GM06990 (cell line): ENCODE measurements at regions not wholly inside any gene's neighbourhood (a gene's known extent, or its start where the extent isn't known, plus 50 kb on each side); places are given as distances from the start of the nearest gene placed in this dataset.

Source experiments
- DNase-seq: peaks from one replicate; pipeline ENCODE4 v3.0.0-alpha.2; 2011; ENCODE audit not compliant: insufficient read length; ENCODE audit errors: extremely low read depth
- H3K27me3 ChIP-seq: replicated peaks from 2 replicates; pipeline ENCODE4 v1.6.0; 2011; ENCODE audit warnings: low read length; ENCODE audit not compliant: control insufficient read depth, insufficient read depth
- H3K36me3 ChIP-seq: 2 replicates; pipeline ENCODE4 v1.5.1; 2011; ENCODE audit warnings: low read length; ENCODE audit not compliant: control insufficient read depth, insufficient read depth
- H3K4me3 ChIP-seq: replicated peaks from 2 replicates; pipeline ENCODE4 v1.5.1; 2011; ENCODE audit warnings: low read depth, mild to moderate bottlenecking, control low read depth, low read length
- CTCF ChIP-seq: IDR thresholded peaks from 2 replicates; pipeline ENCODE4 v1.5.1; 2011; ENCODE audit warnings: low read length, control low read depth, mild to moderate bottlenecking, inconsistent platforms; ENCODE audit not compliant: insufficient read depth, poor library complexity, severe bottlenecking

DNA sequence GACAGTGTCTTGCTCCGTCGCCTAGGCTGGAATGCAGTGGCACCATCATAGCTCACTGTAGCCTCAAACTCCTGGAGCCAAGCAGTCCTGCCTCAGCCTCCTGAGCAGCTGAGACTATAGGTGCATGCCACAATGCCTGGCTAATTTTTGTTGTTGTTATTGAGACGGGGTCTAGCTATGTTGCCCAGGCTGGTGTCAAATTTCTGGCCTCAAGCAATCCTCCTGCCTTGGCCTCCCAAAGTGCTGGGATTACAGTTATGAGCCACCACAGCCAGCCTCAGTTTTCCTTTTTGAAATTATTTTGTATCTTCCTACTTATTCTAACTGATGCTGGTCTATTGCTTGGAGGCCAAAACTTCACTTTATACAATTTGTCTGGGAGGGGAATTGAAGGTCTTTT is 436.1 kb downstream of the UTRN start:
- TF ChIP-seq CTCF: no peak
- DNase-seq: no peak
- Histone ChIP-seq H3K36me3 (no peaks in the 10 kb centered on the region), H3K4me3 (no peak overlapping the region), H3K27me3 (no peaks in the 10 kb centered on the region)

- H3K27me3 ChIP-seq: no peaks in the 10 kb centered on the region
- H3K36me3 ChIP-seq: no peaks in the 10 kb centered on the region
- H3K4me3 ChIP-seq: no peak overlapping the region
- DNase-seq: no peak
- TF ChIP-seq CTCF: no peak
Measured at GRCh38 chr6:144722154-144722737, 437.1 kb downstream of the UTRN start.

DNA sequence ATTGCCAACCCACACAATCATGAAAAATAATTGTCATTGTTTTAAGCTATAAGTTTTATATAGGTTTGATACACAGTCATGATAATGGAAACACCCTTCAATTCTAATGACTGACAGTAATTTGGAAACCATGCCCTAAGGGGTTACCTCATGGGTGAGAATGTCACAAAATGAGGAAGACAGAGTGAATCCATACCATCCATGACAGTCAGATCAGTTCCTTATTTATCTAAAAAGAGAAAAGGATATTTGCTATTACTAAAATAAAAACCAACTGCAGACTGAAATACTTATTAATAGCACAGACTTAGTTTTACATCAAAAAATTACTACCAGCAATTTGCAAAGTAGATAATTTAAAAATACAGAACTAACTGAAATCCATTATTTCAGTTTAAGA is 437.8 kb downstream of the UTRN start:
- DNase-seq: no peak
- Histone ChIP-seq H3K4me3 (no peak overlapping the region), H3K36me3 (no peaks in the 10 kb centered on the region), H3K27me3 (no peaks in the 10 kb centered on the region)
- TF ChIP-seq CTCF: no peak

DNA sequence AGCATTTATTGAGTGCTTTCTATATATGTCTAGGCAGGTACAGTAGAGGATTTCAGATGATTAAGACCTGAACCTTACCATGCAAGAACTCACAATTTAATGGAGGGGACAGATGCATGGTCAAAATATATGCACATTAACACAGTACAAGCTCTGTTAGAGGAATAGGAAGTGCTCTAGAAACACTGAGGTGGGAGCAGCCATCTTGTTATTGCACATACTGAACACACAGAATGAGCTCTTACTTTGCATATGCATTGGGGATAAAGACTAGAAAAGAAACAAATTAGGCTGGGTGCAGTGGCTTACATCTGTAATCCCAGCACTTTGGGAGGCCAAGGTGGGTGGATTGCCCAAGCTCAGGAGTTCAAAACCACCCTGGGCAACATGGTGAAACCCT is 438.3 kb downstream of the UTRN start:
- TF ChIP-seq CTCF: no peak
- no peaks in the 10 kb centered on the region for H3K36me3 ChIP-seq
- DNase-seq: no peak

DNA sequence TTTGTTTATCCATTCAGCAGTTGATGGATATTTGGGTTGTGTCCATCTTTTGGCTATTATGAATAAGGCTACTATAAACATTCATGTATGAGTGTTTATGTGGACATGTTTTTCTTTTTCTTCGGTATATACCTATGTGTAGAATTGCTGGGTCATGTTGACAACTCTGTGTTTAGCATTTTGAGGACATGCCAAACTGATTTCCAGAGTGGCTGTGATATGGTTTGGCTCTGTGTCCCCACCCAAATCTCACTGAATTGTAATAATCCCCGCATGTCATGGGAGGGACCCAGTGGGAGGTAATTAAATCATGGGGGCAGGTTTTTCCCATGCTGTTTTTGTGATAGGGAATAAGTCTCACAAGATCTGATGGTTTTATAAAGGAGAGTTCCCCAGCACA is 439.7 kb downstream of the UTRN start:
- TF ChIP-seq CTCF: no peak
- Histone ChIP-seq H3K4me3 (no peak overlapping the region), H3K36me3 (no peaks in the 10 kb centered on the region), H3K27me3 (no peaks in the 10 kb centered on the region)
- DNase-seq: no peak

More for the DNA sequence above, 438.3 kb downstream of the UTRN start:
- Histone ChIP-seq H3K27me3 (no peaks in the 10 kb centered on the region), H3K4me3 (no peak overlapping the region)
